Mammary epithelial cell (primary cell): ENCODE measurements at regions not wholly inside any gene's neighbourhood (a gene's known extent, or its start where the extent isn't known, plus 50 kb on each side); places are given as distances from the start of the nearest gene placed in this dataset.

Experiments
- CTCF ChIP-seq, 2 donors: IDR thresholded peaks in 1 of 2; conservative IDR thresholded peaks in 1 of 2; 2 replicates each; pipeline ENCODE4 v1.5.1; 2011 to 2012; ENCODE audit warnings: inconsistent platforms in 2 of 2, low read length in 2 of 2, mild to moderate bottlenecking in 2 of 2, control low read depth in 1 of 2, low read depth in 1 of 2; ENCODE audit not compliant: insufficient read depth in 1 of 2; ENCODE audit errors: extremely low read depth in 1 of 2
- EZH2 ChIP-seq: IDR thresholded peaks from 2 replicates; pipeline ENCODE4 v1.6.1; 2012; ENCODE audit warnings: low read length, inconsistent platforms, borderline replicate concordance

- TF ChIP-seq CTCF (conservative IDR thresholded peaks at IDR 0.05 in 1 of 2, IDR thresholded peaks at IDR 0.05 in 1 of 2; ENCODE audit: extremely low read depth in 1 of 2, insufficient read depth in 1 of 2, low read depth in 1 of 2, low read length in 2 of 2), result no peak
- TF ChIP-seq EZH2, result no peak
Measured at GRCh38 chr3:148230473-148230872, 467.2 kb upstream of the AGTR1 start.
